ENCODE measurements at regions not wholly inside any gene's neighbourhood (a gene's known extent, or its start where the extent isn't known, plus 50 kb on each side); places are given as distances from the start of the nearest gene placed in this dataset.

- DNase-seq, result no peak
Measured at GRCh38 chr16:80171746-80172145, 369.0 kb upstream of the DYNLRB2 start.

GRCh38 chr16:80171199-80171598 lies 369.6 kb upstream of the DYNLRB2 start:
- no peak for DNase-seq

- no peak for DNase-seq
Measured at GRCh38 chr16:80167657-80168390, 373.0 kb upstream of the DYNLRB2 start.

DNA sequence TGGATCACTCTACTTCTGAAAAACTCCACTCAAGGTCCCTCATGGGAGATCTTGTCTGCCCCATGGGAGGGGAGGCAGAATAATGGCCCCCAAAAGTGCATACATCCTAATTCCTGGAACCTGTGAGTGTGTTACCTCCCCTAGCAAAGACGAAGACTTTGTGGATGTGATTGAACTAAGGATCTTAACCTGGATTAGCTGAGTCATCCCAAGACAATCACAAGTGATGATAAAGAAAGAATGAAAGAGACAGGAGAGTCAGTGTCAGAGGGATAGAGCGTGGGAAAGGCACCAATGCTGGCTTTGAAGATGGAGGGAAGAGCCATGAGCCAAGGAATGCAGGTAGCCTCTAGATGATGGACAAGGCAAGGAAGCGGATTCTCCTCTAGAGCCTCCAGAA lies 374.7 kb upstream of the DYNLRB2 start:
- DNase-seq, result no peak

GRCh38 chr16:80164966-80165550 lies 375.7 kb upstream of the DYNLRB2 start:
- DNase-seq, result no peak

DNA sequence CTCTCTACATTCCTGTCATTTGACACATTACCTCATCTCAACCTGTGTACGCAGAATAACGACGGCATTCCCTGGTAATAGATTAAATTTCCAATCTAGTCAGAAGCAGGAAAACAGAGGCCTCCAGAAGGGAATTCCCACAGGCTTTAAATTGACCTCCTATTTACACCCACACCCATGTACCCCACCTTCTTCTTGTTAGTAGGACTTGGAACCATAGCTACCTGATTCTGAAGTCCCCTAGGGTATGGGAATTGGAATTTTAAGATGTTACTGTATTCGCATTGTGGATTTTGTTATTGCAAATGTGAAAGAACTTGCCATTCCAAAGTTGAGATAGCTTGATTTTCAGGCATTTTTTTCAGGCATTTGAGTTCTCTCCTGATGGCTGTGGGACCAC lies 377.5 kb upstream of the DYNLRB2 start:
- DNase-seq, result no peak

DNA sequence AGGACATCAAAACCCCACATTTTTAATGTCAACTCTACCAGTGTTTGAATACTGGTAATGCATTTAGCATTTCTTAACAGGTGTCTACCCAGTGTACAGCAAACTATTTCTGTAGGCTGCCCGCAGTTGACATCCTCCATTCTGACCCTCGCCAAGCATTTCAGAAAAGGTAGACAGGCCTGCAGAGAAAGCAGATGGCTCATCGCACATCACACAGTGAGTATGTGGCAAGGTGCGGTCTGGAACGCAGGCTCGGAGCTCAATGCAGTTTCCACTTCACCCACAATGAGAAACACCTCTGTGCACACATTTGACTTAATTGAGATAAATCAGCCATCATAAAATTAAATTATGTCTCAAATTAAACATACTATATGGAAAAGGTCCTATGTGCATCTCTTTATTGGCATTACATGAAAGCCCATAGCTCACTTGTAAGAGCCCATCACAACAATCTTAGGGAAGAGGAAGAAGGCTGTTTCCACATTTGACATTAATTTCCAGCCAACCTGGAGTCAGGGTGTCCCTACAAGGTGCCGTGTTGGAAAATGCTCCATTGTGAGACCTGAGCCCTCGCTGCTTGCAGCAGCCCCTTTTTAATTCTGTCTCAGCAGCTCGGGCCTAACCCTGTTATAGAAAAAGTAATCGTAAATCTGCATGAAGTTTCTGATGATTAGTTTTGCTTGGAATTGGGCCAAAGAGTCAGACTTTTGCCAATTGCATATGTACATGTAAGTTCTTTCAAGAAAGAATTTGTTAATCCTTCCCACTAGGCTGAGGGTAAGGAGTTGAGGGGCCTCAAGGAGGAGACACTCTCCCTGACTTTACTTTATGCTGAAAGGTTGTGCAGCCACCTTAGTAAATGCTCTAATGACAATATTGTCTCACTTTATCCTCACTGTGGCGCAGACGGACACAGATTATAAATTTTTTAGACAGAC lies 378.7 kb upstream of the DYNLRB2 start:
- no peak for DNase-seq

- no peak for DNase-seq
Measured at GRCh38 chr16:80158766-80159165, 382.0 kb upstream of the DYNLRB2 start.

GRCh38 chr16:80151722-80152111 lies 389.1 kb upstream of the DYNLRB2 start:
- DNase-seq, result no peak

GRCh38 chr16:80150978-80151721 lies 389.6 kb upstream of the DYNLRB2 start:
- DNase-seq, result no peak

DNA sequence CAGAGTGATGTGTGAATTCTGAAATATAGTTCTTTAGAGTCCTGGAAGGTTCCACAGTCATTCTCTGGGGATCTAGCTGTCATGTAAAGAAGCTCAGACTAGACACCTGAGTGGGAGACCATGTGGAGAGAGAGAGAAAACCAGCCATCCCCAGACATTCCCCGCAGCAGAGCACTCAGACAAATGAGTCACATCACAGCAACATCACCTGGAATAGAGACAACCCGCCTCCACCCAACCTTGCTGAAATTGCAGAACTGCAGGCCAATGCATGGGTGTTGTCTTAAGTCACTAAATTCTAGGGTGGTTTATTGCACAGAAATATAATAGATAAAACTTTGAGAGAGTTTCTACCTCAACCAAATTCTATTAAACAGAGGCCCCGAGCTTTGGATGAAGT lies 392.0 kb upstream of the DYNLRB2 start:
- DNase-seq, result no peak

DNA sequence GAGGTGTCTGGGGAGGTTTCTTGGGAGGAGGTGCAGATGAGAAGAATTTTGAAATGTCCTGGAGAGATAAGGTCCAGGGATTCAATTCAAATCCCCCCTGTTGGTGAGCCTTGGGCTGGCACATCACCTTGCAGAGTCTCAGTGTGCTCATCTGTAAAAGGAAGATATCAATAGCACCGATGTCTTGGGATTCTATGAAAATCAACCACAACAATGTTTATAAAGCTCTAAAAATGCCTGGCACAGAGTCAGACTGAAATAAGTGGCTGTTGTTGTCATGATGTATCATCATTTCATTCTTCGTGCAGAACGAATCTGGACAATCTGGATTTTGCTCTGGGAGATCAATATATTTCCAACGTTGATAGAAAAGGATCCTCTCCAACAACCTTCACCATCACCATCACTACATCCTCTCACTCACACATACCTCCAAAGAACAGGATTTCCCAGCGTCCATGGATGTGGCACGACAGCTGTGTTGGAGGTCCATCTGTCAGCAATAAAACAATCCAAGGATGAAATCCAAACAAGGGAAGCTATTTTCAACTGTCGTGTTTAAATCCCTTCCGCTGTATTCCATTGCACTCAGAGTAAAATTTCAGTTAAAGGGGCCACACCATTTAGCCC lies 393.7 kb upstream of the DYNLRB2 start:
- no peak for DNase-seq

- no peak for DNase-seq
Measured at GRCh38 chr16:80144191-80144590, 396.6 kb upstream of the DYNLRB2 start.

DNA sequence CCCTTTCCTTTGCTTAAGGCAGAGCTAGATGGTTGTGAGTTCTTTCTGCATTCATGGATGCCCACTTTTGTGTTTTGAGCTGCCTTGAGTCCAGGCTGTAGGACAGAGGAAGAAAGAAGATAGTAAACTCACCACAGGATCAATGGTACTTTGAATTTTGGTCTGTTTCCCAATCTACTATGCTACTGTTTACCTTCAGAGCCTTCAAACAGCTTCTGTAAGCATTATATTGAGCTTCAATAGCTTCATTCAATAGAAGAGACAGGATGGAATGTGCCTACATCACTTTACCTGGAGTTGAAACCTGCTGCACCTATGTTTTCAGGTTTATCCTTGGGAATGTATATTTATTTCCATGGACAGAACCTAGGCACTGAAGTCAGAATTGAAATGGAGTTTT lies 397.9 kb upstream of the DYNLRB2 start:
- DNase-seq, result no peak

DNA sequence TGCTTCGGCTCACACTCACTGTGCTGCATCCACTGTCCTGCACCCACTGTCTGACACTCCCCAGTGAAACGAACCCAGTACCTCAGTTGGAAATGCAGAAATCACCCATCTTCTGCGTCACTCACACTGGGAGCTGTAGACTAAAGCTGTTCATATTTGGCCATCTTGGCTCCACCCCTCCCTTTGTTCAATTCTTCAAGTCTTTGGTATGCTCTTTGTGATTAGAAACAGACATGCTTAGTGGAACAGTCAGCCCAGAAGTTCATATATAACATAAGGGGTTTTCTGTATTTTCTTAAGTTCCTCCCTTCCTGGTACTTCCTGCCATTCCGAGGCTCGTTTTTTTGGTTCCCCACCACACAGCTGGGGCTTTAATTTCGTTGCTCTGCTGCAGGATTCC lies 398.5 kb upstream of the DYNLRB2 start:
- no peak for DNase-seq

DNA sequence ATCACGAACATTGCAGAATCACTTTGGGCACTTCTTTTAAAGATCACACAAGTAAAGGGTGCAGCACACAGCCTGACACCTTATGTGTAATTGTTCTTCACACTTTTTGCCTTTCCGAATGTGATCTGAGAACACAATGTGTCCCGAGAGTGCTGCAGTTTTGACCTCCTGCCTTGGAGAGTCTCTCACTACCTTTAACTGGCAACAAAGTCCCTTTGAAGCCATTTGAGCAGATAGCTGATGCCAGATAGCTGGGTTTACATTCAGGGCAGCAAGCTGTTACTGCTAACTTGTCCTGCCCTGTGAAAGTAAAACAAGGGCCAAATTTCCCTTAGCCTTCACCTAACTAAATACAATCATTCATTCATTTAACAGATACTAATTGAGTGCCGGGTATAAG lies 411.0 kb upstream of the DYNLRB2 start:
- no peak for DNase-seq

GRCh38 chr16:80125677-80126076 lies 415.1 kb upstream of the DYNLRB2 start:
- no peak for DNase-seq

- no peak for DNase-seq
Measured at GRCh38 chr16:80123189-80123588, 417.6 kb upstream of the DYNLRB2 start.

DNA sequence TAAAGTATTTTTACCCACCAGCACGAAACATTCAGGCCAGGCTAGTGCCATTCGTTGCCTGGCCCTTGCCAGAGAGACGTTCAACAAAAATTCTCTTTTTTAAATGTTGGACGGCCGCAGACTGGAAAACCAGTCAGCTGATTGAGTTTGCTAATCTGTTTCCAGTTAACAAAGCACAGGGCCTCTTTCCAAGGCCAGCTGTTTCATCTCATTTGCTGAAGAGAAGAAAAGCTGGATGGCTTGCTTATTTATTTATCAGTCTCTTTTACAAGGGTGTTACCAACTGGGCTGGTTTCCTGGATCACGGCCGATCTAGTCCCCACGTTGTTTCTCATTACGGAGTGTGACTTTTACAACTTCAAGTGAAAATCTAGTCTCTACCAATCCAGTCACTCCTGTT lies 418.7 kb upstream of the DYNLRB2 start:
- no peak for DNase-seq

GRCh38 chr16:80121522-80121909 lies 419.3 kb upstream of the DYNLRB2 start:
- DNase-seq, result no peak

DNA sequence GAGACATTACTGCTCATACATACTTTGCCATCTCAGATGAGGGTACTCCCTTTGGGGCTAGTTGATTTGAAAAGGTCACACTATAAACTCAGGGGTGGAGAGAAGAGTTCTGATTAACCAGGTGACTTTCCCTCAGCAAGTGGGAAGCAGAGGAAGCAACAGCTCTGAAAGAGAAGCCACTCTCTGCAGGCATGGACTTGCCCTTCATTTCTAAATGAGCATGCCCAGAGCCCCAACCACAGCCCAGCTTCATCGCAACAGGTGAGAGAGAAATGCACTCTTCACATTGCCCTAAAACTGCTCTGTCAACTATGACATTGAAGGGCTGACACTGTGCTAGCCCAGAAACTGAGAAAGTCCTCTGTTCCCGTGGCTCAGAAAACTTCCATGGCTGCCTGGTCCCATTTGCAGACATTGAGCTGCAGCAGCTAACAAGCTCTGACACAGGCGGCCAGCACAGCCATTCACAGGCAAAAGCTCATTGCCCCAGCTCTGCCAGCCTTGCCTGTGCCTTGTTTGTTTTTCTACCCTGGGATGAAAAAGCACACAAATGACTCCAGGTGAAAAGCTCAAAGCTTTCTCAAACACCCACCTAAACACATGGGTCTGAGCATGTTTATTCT lies 419.8 kb upstream of the DYNLRB2 start:
- no peak for DNase-seq

DNA sequence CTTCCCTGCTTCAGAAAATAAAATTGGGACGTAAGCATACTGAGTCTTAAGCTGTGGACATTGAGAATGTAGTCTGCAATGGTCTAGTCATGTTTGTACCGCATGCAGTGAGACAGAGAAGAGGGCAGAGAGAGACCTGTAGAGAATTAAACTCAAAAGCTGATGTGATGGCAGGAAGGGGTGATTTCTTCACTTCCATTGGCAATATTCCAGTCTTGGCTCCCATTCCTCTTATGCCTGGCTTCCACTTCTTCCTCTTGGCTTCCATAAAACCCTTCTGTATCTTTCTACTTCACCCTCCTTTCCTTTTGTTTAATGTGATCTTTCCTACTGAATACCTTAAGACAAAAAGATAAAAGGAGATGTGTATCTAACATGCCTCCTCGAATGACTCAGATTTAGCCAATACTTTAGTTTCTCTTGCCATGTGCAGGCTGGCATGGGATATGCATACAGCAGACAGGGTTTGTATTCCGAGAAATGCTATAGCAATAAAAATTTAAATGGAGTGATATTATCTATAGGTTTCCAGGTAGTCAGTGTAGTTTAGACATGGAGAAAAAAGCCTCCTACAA lies 423.1 kb upstream of the DYNLRB2 start:
- DNase-seq, result no peak

Data from NCI-H1930 (cell line).